GM12875 (cell line): ENCODE measurements at regions not wholly inside any gene's neighbourhood (a gene's known extent, or its start where the extent isn't known, plus 50 kb on each side); places are given as distances from the start of the nearest gene placed in this dataset.
"Not testable (repeated sequence)": the region's sequence is repeated elsewhere in the genome, so short reads cannot be mapped to it uniquely, and the experiment has no call there.

Experiments
- H3K4me3 ChIP-seq: one replicate; pipeline ENCODE4 v1.5.1; 2011; ENCODE audit warnings: low read depth, low read length, control low read depth
- TF ChIP-seq, protein P1 (sequence below): IDR thresholded peaks from 2 replicates; pipeline ENCODE4 v1.5.1; 2011; ENCODE audit warnings: low read depth, mild to moderate bottlenecking, control low read depth, inconsistent platforms, low read length, moderate library complexity, borderline replicate concordance; ENCODE audit not compliant: insufficient read depth

DNA sequence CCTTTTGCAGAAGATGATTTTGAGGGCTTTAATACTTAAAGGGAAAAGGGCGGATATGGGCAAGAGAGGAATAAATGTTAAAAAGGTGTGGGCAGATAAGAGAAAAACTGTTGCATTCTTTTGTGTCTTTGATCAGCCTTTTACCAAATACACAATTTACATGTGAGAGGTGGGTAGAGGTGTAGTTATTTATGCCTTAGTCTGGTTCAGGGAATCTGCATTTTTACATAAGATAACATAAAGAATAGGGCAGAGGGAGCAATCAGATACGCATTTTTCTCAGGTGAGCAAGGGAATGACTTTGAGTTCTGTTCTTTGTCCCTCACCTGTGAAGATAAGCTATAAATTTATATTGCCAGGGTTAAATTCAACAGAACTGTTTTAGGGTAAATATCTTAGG, 708.4 kb upstream of the SLITRK1 start:
- TF ChIP-seq, protein P1, sequence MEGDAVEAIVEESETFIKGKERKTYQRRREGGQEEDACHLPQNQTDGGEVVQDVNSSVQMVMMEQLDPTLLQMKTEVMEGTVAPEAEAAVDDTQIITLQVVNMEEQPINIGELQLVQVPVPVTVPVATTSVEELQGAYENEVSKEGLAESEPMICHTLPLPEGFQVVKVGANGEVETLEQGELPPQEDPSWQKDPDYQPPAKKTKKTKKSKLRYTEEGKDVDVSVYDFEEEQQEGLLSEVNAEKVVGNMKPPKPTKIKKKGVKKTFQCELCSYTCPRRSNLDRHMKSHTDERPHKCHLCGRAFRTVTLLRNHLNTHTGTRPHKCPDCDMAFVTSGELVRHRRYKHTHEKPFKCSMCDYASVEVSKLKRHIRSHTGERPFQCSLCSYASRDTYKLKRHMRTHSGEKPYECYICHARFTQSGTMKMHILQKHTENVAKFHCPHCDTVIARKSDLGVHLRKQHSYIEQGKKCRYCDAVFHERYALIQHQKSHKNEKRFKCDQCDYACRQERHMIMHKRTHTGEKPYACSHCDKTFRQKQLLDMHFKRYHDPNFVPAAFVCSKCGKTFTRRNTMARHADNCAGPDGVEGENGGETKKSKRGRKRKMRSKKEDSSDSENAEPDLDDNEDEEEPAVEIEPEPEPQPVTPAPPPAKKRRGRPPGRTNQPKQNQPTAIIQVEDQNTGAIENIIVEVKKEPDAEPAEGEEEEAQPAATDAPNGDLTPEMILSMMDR: no peak
- no peak overlapping the region for H3K4me3 ChIP-seq

- TF ChIP-seq, protein P1: no peak
- no peak overlapping the region for H3K4me3 ChIP-seq
Measured at GRCh38 chr13:84588023-84588422, 705.7 kb upstream of the SLITRK1 start.

DNA sequence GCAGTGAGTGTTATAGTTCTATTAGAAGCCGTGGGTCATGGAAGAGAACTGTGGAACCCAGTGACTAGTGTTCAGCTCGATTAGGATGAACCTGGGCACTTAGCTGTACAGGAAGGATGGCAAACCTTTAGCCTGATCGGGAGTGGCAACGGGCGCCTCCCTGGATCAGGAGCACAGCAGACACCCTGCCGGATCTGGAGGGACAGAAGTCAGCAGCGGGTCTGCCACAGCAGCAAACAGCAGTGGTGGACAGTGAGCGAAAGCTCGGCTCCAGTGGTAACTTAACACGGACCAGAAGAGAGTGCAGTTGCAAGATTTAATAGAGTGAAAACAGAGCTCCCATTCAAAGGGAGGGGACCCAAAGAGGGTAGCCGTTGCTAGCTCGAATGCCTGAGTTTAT, 697.6 kb upstream of the SLITRK1 start:
- not testable (repeated sequence) for H3K4me3 ChIP-seq

GRCh38 chr13:84574851-84575250, 692.6 kb upstream of the SLITRK1 start:
- H3K4me3 ChIP-seq: no peak overlapping the region
- TF ChIP-seq, protein P1: no peak

- TF ChIP-seq, protein P1: no peak
- no peak overlapping the region for H3K4me3 ChIP-seq
Measured at GRCh38 chr13:84571264-84571663, 689.0 kb upstream of the SLITRK1 start.

- no peak overlapping the region for H3K4me3 ChIP-seq
- TF ChIP-seq, protein P1: no peak
Measured at GRCh38 chr13:84570831-84571230, 688.6 kb upstream of the SLITRK1 start.

GRCh38 chr13:84569366-84569765, 687.1 kb upstream of the SLITRK1 start:
- TF ChIP-seq, protein P1: no peak
- H3K4me3 ChIP-seq: no peak overlapping the region

- TF ChIP-seq, protein P1: no peak
- no peak overlapping the region for H3K4me3 ChIP-seq
Measured at GRCh38 chr13:84567848-84568247, 685.6 kb upstream of the SLITRK1 start.
